GM21723 (cell line): ENCODE measurements at regions not wholly inside any gene's neighbourhood (a gene's known extent, or its start where the extent isn't known, plus 50 kb on each side); places are given as distances from the start of the nearest gene placed in this dataset.
"Not testable (repeated sequence)": the region's sequence is repeated elsewhere in the genome, so short reads cannot be mapped to it uniquely, and the experiment has no call there.

ENCODE experiments used
- ATAC-seq: cut with Tn5 transposase; IDR thresholded peaks from one replicate; pipeline ENCODE4 v1.9.1; 2021; ENCODE audit warnings: mild to moderate bottlenecking, moderate library complexity; ENCODE audit not compliant: unreplicated experiment

- no peak for ATAC-seq
These were observed 113.5 kb upstream of the IGLL5 start for GRCh38 chr22:22773979-22774604.

GRCh38 chr22:22774762-22775161 lies 112.9 kb upstream of the IGLL5 start:
- ATAC-seq = not testable (repeated sequence)

GRCh38 chr22:22776121-22776520 lies 111.5 kb upstream of the IGLL5 start:
- no peak for ATAC-seq

GRCh38 chr22:22779213-22779612 lies 108.4 kb upstream of the IGLL5 start:
- ATAC-seq = no peak

GRCh38 chr22:22783575-22783974 lies 104.0 kb upstream of the IGLL5 start:
- ATAC-seq = no peak

GRCh38 chr22:22784249-22785039 lies 103.2 kb upstream of the IGLL5 start:
- ATAC-seq = no peak

GRCh38 chr22:22785316-22786065 lies 102.1 kb upstream of the IGLL5 start:
- no peak for ATAC-seq

GRCh38 chr22:22786301-22787115 lies 101.1 kb upstream of the IGLL5 start:
- ATAC-seq = no peak

GRCh38 chr22:22787151-22787550 lies 100.5 kb upstream of the IGLL5 start:
- ATAC-seq = no peak

- ATAC-seq = no peak
These were observed 99.7 kb upstream of the IGLL5 start for GRCh38 chr22:22787786-22788459.

- ATAC-seq = no peak
These were observed 99.1 kb upstream of the IGLL5 start for GRCh38 chr22:22788460-22789037.

GRCh38 chr22:22789233-22789921 lies 98.2 kb upstream of the IGLL5 start:
- ATAC-seq = no peak

- ATAC-seq = no peak
These were observed 97.4 kb upstream of the IGLL5 start for GRCh38 chr22:22789922-22790845.

- ATAC-seq = no peak
These were observed 96.0 kb upstream of the IGLL5 start for GRCh38 chr22:22791438-22792181.

- ATAC-seq = not testable (repeated sequence)
These were observed 95.3 kb upstream of the IGLL5 start for GRCh38 chr22:22792205-22792786.

- ATAC-seq = not testable (repeated sequence)
These were observed 92.0 kb upstream of the IGLL5 start for GRCh38 chr22:22795639-22796038.

- ATAC-seq = no peak
These were observed 90.9 kb upstream of the IGLL5 start for GRCh38 chr22:22796724-22797123.
